Tibial artery (tissue), 4 donors: ENCODE measurements at regions not wholly inside any gene's neighbourhood (a gene's known extent, or its start where the extent isn't known, plus 50 kb on each side); places are given as distances from the start of the nearest gene placed in this dataset.

ENCODE experiments used
- DNase-seq, 2 donors: peaks; one replicate each; pipeline ENCODE4 v3.0.0-alpha.2; 2019
- H3K27ac ChIP-seq, 2 donors: fragments of 200-600 bp; sonication (generic) in 1 of 2; 1 replicate in 1 of 2; 2 replicates in 1 of 2; pipeline ENCODE4 v1.5.1; 2018 to 2019; ENCODE audit warnings: mild to moderate bottlenecking in 1 of 2
- H3K27me3 ChIP-seq, 2 donors: fragments of 200-600 bp; sonication (generic) in 1 of 2; one replicate each; pipeline versions ENCODE4 v1.5.1 to v1.6.0; 2016 to 2019
- H3K36me3 ChIP-seq, 3 donors: fragments of 200-600 bp; sonication (generic) in 2 of 3; one replicate each; pipeline ENCODE4 v1.5.1; 2016 to 2019; ENCODE audit warnings: mild to moderate bottlenecking in 2 of 3
- H3K4me1 ChIP-seq, 4 donors: fragments of 200-600 bp; sonication (generic) in 2 of 4; 1 replicate in 3 of 4; 2 replicates in 1 of 4; pipeline ENCODE4 v1.5.1; 2016 to 2019
- H3K4me3 ChIP-seq, 2 donors: fragments of 200-600 bp; sonication (generic) in 1 of 2; 1 replicate in 1 of 2; 2 replicates in 1 of 2; pipeline ENCODE4 v1.5.1; 2018 to 2019; ENCODE audit warnings: mild to moderate bottlenecking in 2 of 2
- H3K9me3 ChIP-seq, 3 donors: fragments of 200-600 bp; sonication (generic) in 1 of 3; one replicate each; pipeline ENCODE4 v1.5.1; 2016 to 2019
- intact Hi-C: fragments of 100-400 bp; cut with DNase I; formaldehyde crosslinking; loops from one replicate; pipeline ENCODE4 v1.15.0; 2023; ENCODE audit warnings: low total_unique reads
- TF ChIP-seq, protein P1 (sequence below), 2 experiments: fragments of 200-600 bp in 1 of 2; fragments of 450-650 bp in 1 of 2; IDR thresholded peaks; one replicate each; pipeline ENCODE4 v1.5.1; 2017 to 2019; ENCODE audit warnings: antibody characterized with exemption in 2 of 2, mild to moderate bottlenecking in 1 of 2, moderate library complexity in 1 of 2

DNA sequence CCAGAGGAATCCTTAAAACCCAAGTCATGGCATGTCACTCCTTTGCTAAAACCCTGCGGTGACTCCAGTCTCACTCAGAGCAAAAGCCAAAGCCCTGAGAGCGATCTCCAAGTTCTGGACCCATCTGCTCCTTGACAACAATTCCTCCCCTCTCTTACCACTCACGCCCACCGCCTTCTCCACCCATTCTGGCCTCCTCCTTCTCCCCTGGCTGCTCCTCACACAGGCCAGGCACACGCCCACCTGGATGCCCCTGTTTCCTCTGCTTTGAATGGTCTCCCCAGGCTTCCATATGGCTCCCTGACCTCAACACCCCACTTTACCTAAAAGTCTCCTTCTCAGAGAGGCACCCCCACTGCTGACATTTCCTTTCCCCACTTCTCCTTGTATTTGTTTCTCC is 146.1 kb upstream of the LINGO1 start:
- intact Hi-C loops = no loop called here
- Histone ChIP-seq H3K27ac (no peak overlapping the region), H3K4me1 (no peaks in the 10 kb centered on the region), H3K4me3 (no peak overlapping the region), H3K9me3 (peaks cover 0 to 15% (median 11%) of the 10 kb centered on the region in 3 donors), H3K27me3 (peaks cover 0 to 13% of the 10 kb centered on the region in 2 donors), H3K36me3 (no peaks in the 10 kb centered on the region)
- DNase-seq = no peak
- TF ChIP-seq, protein P1, sequence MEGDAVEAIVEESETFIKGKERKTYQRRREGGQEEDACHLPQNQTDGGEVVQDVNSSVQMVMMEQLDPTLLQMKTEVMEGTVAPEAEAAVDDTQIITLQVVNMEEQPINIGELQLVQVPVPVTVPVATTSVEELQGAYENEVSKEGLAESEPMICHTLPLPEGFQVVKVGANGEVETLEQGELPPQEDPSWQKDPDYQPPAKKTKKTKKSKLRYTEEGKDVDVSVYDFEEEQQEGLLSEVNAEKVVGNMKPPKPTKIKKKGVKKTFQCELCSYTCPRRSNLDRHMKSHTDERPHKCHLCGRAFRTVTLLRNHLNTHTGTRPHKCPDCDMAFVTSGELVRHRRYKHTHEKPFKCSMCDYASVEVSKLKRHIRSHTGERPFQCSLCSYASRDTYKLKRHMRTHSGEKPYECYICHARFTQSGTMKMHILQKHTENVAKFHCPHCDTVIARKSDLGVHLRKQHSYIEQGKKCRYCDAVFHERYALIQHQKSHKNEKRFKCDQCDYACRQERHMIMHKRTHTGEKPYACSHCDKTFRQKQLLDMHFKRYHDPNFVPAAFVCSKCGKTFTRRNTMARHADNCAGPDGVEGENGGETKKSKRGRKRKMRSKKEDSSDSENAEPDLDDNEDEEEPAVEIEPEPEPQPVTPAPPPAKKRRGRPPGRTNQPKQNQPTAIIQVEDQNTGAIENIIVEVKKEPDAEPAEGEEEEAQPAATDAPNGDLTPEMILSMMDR (IDR thresholded peaks at IDR 0.05) = no peak

DNA sequence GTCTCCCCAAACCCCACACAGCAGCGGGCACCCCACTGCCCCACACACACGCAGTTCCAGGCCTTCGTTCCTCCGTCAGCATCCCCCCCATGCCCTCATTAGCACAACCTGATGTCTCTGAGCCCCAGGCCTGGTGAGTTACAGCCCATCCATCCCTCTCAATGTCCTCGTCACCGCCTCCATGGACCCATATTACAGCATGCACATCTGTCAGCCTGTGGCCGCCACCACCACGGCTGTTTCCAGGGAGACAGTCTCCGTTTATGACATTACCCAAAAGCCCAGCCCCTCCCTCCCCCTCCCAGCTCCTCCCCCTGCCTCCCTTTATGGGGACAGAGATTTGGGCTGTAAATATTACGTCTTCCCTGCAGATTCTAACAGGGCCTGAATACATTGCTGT is 143.1 kb upstream of the LINGO1 start:
- Histone ChIP-seq H3K36me3 (no peaks in the 10 kb centered on the region), H3K27me3 (peaks cover 0 to 3% of the 10 kb centered on the region in 2 donors), H3K9me3 (peaks cover 0 to 11% (median 10%) of the 10 kb centered on the region in 3 donors), H3K4me3 (no peak overlapping the region), H3K27ac (no peak overlapping the region), H3K4me1 (no peaks in the 10 kb centered on the region)
- DNase-seq = no peak
- intact Hi-C loops = no loop called here
- TF ChIP-seq, protein P1 (IDR thresholded peaks at IDR 0.05) = no peak

DNA sequence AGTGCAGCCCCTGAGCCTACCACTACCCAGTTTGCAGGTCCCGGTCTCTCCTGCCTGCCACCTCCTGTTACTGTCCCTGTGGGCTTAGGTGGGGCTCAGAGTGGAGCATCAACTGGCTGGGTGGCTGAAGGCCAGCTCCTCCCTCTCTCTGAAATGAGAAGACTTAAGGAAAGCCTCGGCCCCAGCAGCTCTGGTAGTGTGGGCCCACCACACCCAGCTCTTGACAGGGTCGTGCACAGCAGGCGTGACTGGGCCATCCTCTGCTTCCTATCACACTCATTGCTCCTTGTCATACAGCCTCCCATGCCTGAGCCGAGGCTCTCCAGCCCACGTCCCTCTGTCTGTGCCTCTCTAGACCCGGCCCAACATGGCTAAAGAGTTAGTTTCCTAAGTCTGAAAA is 142.7 kb upstream of the LINGO1 start:
- peaks cover 0 to 6% (median 5%) of the 10 kb centered on the region in 3 donors for H3K9me3 ChIP-seq
- H3K27ac ChIP-seq = no peak overlapping the region
- H3K4me1 ChIP-seq = no peaks in the 10 kb centered on the region
- TF ChIP-seq, protein P1 (IDR thresholded peaks at IDR 0.05) = no peak
- no peaks in the 10 kb centered on the region for H3K36me3 ChIP-seq
- intact Hi-C loops = no loop called here
- H3K27me3 ChIP-seq = peaks cover 0 to 3% of the 10 kb centered on the region in 2 donors
- H3K4me3 ChIP-seq = no peak overlapping the region
- no peak for DNase-seq

DNA sequence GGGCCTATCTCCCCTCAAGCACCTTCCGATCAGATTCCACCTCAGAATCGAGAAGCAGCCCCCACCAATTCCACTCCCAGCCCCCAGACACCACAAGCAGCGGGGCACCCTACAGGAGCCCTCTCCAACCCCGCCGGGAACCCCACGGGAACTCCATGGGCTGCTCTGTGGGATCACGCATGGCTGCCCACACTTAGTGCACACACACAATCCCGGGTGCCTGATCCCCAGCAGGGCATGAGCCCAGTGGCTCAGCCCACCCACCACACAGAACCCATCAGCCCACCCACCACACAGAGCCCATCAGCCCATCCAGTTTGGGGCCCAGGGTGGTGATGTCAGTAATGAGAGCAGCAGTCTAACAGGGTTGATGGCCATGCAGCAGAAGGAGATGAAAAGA is 141.6 kb upstream of the LINGO1 start:
- Histone ChIP-seq H3K36me3 (no peaks in the 10 kb centered on the region), H3K27me3 (peaks cover 0 to 5% of the 10 kb centered on the region in 2 donors), H3K4me1 (no peaks in the 10 kb centered on the region), H3K4me3 (no peak overlapping the region), H3K27ac (no peak overlapping the region), H3K9me3 (no peaks in the 10 kb centered on the region)
- intact Hi-C loops = no loop called here
- TF ChIP-seq, protein P1 (IDR thresholded peaks at IDR 0.05) = no peak
- DNase-seq = no peak

DNA sequence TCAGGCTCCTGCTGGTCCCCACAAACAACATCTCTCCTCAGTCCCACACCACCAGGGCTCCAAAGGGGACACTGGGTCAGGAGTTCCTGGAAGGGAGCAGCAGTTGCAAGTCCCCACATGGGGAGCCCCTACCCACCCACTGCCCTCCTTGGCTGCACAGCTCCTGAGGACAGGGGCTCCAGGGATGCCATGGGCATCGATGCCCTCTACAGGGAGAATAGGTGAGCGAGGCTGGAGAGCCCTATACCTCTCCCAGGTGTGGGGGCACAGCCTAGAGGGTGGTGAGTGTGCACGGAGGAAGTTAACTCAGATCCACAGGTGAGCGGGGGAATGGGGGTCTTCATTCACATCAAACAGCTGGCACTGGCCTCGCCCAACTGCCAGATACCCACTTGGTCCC is 141.2 kb upstream of the LINGO1 start:
- no peak for DNase-seq
- TF ChIP-seq, protein P1 (IDR thresholded peaks at IDR 0.05) = no peak
- Histone ChIP-seq H3K36me3 (no peaks in the 10 kb centered on the region), H3K4me3 (no peak overlapping the region), H3K4me1 (no peaks in the 10 kb centered on the region), H3K27ac (no peak overlapping the region), H3K27me3 (peaks cover 0 to 9% of the 10 kb centered on the region in 2 donors), H3K9me3 (no peaks in the 10 kb centered on the region)
- intact Hi-C loops = no loop called here
